Keratinocyte (primary cell): ENCODE measurements at regions not wholly inside any gene's neighbourhood (a gene's known extent, or its start where the extent isn't known, plus 50 kb on each side); places are given as distances from the start of the nearest gene placed in this dataset.
"Not testable (repeated sequence)": the region's sequence is repeated elsewhere in the genome, so short reads cannot be mapped to it uniquely, and the experiment has no call there.

Experiments
- EZH2 ChIP-seq: IDR thresholded peaks from one replicate; pipeline ENCODE4 v1.6.1; 2012; ENCODE audit warnings: inconsistent platforms, mild to moderate bottlenecking, low read length, moderate library complexity
- TF ChIP-seq, protein P1 (sequence below), 3 experiments: IDR thresholded peaks in 1 of 3; conservative IDR thresholded peaks in 1 of 3; optimal IDR thresholded peaks in 1 of 3; 2 replicates in 2 of 3; 3 replicates in 1 of 3; pipeline versions ENCODE3 to v1.5.1; 2011; ENCODE audit warnings: low read length in 3 of 3, mild to moderate bottlenecking in 3 of 3, moderate library complexity in 2 of 3, control low read depth in 1 of 3, inconsistent platforms in 1 of 3; ENCODE audit not compliant: insufficient read depth in 2 of 3; ENCODE audit errors: extremely low read depth in 1 of 3

- TF ChIP-seq, protein P1, sequence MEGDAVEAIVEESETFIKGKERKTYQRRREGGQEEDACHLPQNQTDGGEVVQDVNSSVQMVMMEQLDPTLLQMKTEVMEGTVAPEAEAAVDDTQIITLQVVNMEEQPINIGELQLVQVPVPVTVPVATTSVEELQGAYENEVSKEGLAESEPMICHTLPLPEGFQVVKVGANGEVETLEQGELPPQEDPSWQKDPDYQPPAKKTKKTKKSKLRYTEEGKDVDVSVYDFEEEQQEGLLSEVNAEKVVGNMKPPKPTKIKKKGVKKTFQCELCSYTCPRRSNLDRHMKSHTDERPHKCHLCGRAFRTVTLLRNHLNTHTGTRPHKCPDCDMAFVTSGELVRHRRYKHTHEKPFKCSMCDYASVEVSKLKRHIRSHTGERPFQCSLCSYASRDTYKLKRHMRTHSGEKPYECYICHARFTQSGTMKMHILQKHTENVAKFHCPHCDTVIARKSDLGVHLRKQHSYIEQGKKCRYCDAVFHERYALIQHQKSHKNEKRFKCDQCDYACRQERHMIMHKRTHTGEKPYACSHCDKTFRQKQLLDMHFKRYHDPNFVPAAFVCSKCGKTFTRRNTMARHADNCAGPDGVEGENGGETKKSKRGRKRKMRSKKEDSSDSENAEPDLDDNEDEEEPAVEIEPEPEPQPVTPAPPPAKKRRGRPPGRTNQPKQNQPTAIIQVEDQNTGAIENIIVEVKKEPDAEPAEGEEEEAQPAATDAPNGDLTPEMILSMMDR (optimal IDR thresholded peaks at IDR 0.05 in 1 of 3, IDR thresholded peaks at IDR 0.05 in 1 of 3, conservative IDR thresholded peaks at IDR 0.05 in 1 of 3; ENCODE audit: extremely low read depth in 1 of 3, insufficient read depth in 2 of 3, low read length in 3 of 3): not testable (repeated sequence)
- TF ChIP-seq EZH2: not testable (repeated sequence)
These were observed 56.0 kb upstream of the MSH6 start for GRCh38 chr2:47726978-47727377.
